Right cardiac atrium (tissue), 5 donors: ENCODE measurements at regions not wholly inside any gene's neighbourhood (a gene's known extent, or its start where the extent isn't known, plus 50 kb on each side); places are given as distances from the start of the nearest gene placed in this dataset.
"Not testable (repeated sequence)": the region's sequence is repeated elsewhere in the genome, so short reads cannot be mapped to it uniquely, and the experiment has no call there.

Source experiments
- ATAC-seq, 2 donors: fragments of 200-7000 bp; cut with Tn5 transposase; one replicate each; pipeline versions ENCODE4 v1.8.0 to v1.9.1; 2020; ENCODE audit warnings: moderate library complexity in 2 of 2, mild to moderate bottlenecking in 1 of 2
- DNase-seq, 3 donors: peaks; one replicate each; pipeline ENCODE4 v3.0.0-alpha.2; 2020
- H3K27ac ChIP-seq: one replicate; pipeline ENCODE4 v1.5.1; 2013; ENCODE audit warnings: mild to moderate bottlenecking, low read length, control low read depth, moderate library complexity
- H3K27me3 ChIP-seq: one replicate; pipeline ENCODE4 v1.6.1; 2013; ENCODE audit not compliant: control insufficient read depth, insufficient read depth
- H3K4me1 ChIP-seq: one replicate; pipeline ENCODE4 v1.6.1; 2013; ENCODE audit warnings: low read length; ENCODE audit not compliant: control insufficient read depth, insufficient read depth
- H3K4me3 ChIP-seq: one replicate; pipeline ENCODE4 v1.5.1; 2013; ENCODE audit warnings: low read length, control low read depth
- H3K9me3 ChIP-seq: one replicate; pipeline ENCODE4 v1.6.1; 2013; ENCODE audit warnings: low read length; ENCODE audit not compliant: control insufficient read depth
- WGBS: extraction: QIAGEN DNeasy Blood & Tissue Kit; methylation state at CpG from one replicate; pipeline ENCODE4 v1.1.7; 2013; 5-methylcytosine and 5-hydroxymethylcytosine counted together
- intact Hi-C, 4 donors: fragments of 100-400 bp; cut with DNase I; formaldehyde crosslinking; loops; one replicate each; pipeline versions ENCODE4 v1.11.0 to v1.14.0; 2022 to 2023
- donor health status: healthy with polysubstance abuse.
- donor health status: DM: no; HTN: yes; CAD: no.
- donor health status: DM: no; HTN: no; CAD: no.
- donor health status: DM: no; HTN: yes; CAD: no; lungs with severe emphysema.
- donor health status: DM: yes; HTN: yes; CAD: no.

DNA sequence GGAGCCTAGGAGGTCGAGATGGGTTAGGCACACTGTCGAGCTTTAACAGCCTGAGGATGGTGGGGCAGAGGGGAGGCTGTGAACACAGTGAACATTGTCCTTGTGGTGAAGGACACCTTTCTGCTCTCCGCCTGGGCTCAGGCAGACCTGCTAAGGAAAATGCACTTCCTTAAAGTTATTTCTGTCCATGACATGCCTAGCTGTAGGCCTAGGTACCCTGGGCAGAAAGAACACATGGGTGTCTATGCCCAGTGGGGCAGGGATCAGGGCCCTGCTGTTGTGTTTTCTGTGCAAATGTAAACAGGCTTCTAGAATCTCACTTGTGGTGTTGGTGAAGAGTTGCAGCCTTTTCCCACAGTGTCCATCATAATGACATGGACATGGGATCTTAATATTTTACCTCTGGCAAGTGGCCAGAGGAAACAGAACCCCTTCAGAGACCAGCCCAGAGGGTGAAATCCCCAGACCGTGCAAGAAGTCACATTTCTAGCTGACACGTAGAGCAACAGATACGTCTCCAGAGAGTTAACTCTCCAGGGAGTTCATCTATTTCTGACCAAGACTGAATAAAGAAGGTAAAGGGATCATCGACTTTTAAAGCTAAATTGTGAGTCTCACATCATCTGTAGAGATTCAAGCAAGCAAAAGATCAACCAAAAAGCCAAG lies 79.2 kb downstream of the C9orf152 start:
- H3K4me3 ChIP-seq = no peak overlapping the region
- H3K9me3 ChIP-seq = no peaks in the 10 kb centered on the region
- ATAC-seq (no peak), DNase-seq (no peak)
- H3K27me3 ChIP-seq = no peaks in the 10 kb centered on the region
- H3K27ac ChIP-seq = peak overlapping the region; percentile 76
- WGBS = 42% methylated on average over 7 of the region's 7 CpGs
- intact Hi-C loops = loop anchor here in 1 of 4 donors (10.0 kb wide), 1 partner anchor 84 kb away; no protein-coding TSS in a partner anchor
- H3K4me1 ChIP-seq = peaks cover 31% of the 10 kb centered on the region

DNA sequence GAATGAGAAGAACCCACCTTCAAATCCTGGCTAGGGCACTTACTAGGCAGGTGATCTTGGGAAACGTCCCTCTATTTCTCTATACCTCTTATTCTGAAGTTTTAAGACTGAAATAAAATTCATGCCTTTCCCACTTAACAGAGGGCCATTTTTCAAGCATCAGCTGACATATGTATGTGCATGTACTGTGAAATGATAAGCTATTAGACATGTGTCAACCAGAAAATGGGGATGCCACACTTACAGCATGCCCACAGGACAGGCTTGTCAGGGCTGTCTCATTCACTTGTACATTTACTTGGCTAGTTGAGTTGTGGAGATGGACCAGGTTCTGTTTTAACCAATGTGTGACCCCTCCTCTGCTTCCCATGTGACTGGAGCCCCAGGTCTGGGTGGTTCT lies 78.5 kb downstream of the C9orf152 start:
- Histone ChIP-seq H3K4me1 (peaks cover 27% of the 10 kb centered on the region), H3K27ac (peak overlapping the region; percentile 36), H3K4me3 (no peak overlapping the region), H3K9me3 (no peaks in the 10 kb centered on the region), H3K27me3 (no peaks in the 10 kb centered on the region)
- ATAC-seq (no peak), DNase-seq (no peak)
- 56% methylated on average over 1 of the region's 1 CpG for WGBS
- intact Hi-C loops = loop anchor here in 1 of 4 donors (10.0 kb wide), 1 partner anchor 85 kb away; no protein-coding TSS in a partner anchor

DNA sequence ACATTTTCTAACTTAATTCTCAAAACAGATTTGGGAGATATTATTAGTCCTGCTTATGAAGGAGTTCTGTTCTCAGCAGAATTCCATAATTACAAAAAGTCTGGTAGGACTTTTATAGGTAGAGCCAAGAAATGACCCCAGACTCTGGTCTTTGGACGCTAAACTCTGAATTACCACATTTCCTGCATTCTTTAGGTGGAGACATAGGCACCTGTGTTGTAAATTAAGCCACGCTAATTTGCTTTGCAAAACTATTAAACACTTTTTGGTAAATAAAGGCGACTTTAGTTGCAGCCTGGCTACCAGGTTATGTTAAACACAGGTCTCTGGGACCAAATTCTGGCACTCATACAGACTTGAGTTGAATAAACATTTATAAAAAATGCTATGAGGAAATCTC lies 77.7 kb downstream of the C9orf152 start:
- Histone ChIP-seq H3K27ac (no peak overlapping the region), H3K4me3 (no peak overlapping the region), H3K9me3 (no peaks in the 10 kb centered on the region), H3K27me3 (no peaks in the 10 kb centered on the region), H3K4me1 (peaks cover 26% of the 10 kb centered on the region)
- DNase-seq = no peak
- intact Hi-C loops = no loop called here
- 85% methylated on average over 3 of the region's 3 CpGs for whole genome bisulfite sequencing
- no peak for ATAC-seq

DNA sequence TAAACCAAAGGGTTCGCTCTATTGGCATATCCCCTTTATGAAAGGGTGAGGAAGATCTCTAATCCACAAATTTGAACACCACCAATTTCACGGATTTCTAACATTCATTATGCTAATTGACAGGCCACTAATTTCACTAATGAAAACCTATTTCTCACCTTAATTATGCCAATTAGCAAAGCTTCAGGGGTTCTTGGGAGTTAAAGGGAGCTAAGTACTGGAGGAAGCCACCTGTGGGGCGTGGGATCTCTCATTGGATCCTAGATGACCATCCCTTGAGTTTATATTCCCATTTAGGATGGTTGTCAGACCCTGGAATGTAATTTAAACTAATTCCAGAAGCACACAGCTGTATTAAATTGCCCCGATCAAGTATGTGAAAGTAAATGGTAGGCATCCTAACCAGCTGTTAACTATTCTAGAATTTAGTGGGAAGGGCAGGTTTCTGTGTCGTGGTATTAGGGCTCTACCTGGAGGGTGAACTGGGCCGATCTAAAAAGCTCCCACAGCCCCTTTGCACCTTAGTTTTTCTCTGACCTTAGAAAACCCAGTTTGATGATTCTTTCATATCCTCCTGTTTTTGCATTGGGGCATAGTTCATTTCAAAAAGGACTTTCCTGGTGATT lies 77.1 kb downstream of the C9orf152 start:
- no peak for ATAC-seq
- Histone ChIP-seq H3K27me3 (no peaks in the 10 kb centered on the region), H3K27ac (no peak overlapping the region), H3K9me3 (no peaks in the 10 kb centered on the region), H3K4me1 (peaks cover 23% of the 10 kb centered on the region), H3K4me3 (no peak overlapping the region)
- WGBS = 92% methylated on average over 6 of the region's 6 CpGs
- no peak for DNase-seq
- intact Hi-C loops = no loop called here

DNA sequence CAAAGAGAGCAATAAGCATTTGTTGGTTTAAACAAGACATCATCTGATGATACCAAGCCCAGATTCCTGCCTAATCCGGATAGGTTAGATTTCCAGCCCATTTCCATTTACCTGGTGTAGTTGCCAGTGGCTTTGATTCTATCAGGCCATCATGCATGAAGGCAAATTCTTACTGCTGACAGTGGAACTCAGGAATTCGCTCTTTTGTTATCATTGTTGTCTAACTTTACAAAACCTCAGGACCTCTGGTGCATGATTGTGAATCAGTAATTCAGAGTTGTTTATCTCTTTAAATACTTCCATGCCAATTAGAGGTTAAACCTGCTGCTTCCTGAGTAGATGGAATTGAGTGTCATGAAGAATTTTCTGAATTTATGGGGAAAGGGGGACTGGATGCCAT lies 76.5 kb downstream of the C9orf152 start:
- intact Hi-C loops = no loop called here
- 72% methylated on average over 2 of the region's 2 CpGs for WGBS
- Histone ChIP-seq H3K27ac (no peak overlapping the region), H3K4me1 (peaks cover 21% of the 10 kb centered on the region), H3K27me3 (no peaks in the 10 kb centered on the region), H3K9me3 (no peaks in the 10 kb centered on the region), H3K4me3 (no peak overlapping the region)
- no peak for DNase-seq
- ATAC-seq = no peak

DNA sequence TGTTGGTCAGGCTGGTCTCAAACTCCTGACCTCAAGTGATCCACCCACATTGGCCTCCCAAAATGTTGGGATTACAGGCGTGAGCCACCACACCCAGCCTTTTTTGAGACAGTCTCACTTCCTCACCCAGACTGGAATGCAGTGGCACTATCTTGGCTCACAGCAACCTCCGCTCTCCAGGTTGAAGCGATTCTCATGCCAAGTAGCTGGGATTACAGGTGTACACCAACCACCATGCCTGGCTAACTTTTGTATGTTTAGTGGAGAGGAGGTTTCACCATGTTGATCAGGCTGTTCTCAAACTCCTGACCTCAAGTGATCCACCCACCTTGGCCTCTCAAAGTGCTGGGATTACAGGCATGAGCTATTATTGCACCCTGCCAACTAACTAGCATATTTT lies 75.4 kb downstream of the C9orf152 start:
- H3K4me3 ChIP-seq, H3K9me3 ChIP-seq, ATAC-seq, H3K27ac ChIP-seq, H3K27me3 ChIP-seq, intact Hi-C loops: not testable (repeated sequence)
- WGBS = 93% methylated on average over 3 of the region's 3 CpGs
- H3K4me1 ChIP-seq = peaks cover 22% of the 10 kb centered on the region
- peak in 1 of 3 donors; percentile 15 for DNase-seq

DNA sequence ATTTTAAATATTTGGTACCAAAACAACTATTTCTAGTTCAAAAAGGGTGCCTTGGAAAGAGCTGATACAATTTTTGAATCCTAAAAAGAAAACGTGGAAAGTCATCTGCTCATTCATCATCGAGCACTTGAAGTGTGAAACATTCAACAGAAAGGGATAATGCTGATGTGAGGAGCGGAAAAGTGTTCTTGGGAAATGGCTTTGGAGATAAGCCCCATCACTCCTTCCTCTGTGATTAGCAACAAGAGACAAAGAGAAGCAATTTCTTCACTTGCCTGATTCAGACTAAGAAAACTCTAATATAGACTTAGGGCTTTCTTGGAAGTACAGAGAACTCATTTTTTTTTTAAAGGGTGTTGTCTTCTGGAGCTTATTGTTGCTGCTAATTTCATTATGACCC lies 74.9 kb downstream of the C9orf152 start:
- Histone ChIP-seq H3K9me3 (no peaks in the 10 kb centered on the region), H3K4me1 (peaks cover 17% of the 10 kb centered on the region), H3K27me3 (no peaks in the 10 kb centered on the region), H3K4me3 (no peak overlapping the region), H3K27ac (no peak overlapping the region)
- intact Hi-C loops = no loop called here
- ATAC-seq (no peak), DNase-seq (no peak)
- 32% methylated on average over 3 of the region's 3 CpGs for WGBS

DNA sequence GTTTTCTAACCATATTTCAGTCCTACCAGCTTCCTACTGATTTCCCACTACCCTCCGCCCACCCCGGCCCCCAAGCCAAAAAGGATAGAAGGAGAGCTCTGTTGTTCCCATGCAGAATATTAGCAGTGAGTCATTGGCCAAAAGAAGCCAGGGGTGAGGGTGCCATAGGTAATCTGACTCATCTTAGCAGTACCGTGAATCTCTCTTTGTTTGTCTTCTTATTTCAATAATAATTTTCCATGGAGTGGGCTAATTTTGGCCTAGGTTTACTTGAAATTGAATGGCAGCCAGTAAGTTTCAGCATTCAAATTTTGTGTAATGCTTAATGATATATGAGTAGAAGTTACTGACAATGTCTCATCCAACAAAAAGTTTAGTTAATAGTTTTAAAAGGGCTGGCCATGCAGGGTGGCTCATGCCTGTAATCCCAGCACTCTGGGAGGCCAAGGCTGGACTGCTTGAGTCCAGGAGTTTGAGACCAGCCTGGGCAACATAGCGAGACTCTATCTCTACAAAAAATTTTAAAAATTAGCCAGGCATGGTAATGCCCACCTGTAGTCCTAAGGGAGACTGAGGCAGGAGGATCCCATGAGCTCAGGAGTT lies 74.2 kb downstream of the C9orf152 start:
- WGBS = 70% methylated on average over 4 of the region's 4 CpGs
- no peaks in the 10 kb centered on the region for H3K9me3 ChIP-seq
- peak in 1 of 3 donors; percentile 16 for DNase-seq
- no peaks in the 10 kb centered on the region for H3K27me3 ChIP-seq
- H3K4me1 ChIP-seq = peaks cover 19% of the 10 kb centered on the region
- ATAC-seq = no peak
- no peak overlapping the region for H3K27ac ChIP-seq
- intact Hi-C loops = no loop called here
- no peak overlapping the region for H3K4me3 ChIP-seq

DNA sequence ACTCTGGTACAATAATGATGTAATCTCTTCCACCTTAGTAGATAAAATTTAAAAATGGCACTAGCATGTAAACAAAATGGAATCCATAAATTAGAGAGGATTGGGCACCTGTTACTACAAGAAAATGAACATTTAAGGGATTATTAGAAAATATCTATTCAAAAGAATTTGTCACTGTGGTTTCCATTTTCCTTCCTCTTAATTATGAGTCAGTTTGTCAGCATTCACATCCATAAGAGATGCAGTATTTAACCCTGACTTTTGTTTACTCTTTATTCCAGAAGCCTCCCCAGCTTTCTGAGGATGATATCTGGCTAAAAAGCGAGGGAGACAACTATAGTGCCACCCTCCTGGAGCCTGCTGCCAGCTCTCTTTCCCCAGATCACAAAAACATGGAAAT lies 72.1 kb downstream of the C9orf152 start:
- Histone ChIP-seq H3K4me3 (no peak overlapping the region), H3K4me1 (peaks cover 20% of the 10 kb centered on the region), H3K27me3 (no peaks in the 10 kb centered on the region), H3K9me3 (no peaks in the 10 kb centered on the region), H3K27ac (no peak overlapping the region)
- no peak for DNase-seq
- 92% methylated on average over 1 of the region's 1 CpG for WGBS
- intact Hi-C loops = no loop called here
- ATAC-seq = no peak

DNA sequence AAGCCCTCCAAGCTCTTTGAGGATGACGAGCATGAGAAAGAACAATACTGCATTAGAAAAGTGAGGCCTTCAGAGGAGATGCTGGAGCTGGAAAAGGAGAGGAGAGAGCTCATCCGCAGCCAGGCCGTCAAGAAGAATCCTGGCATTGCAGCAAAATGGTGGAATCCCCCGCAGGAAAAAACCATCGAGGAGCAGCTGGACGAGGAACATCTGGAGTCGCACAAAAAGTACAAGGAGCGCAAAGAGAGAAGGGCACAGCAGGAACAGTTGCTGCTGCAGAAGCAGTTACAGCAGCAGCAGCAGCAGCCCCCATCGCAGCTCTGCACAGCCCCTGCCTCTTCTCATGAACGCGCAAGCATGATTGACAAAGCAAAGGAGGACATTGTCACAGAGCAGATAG lies 71.2 kb downstream of the C9orf152 start:
- no peak for ATAC-seq
- H3K27me3 ChIP-seq = no peaks in the 10 kb centered on the region

DNA sequence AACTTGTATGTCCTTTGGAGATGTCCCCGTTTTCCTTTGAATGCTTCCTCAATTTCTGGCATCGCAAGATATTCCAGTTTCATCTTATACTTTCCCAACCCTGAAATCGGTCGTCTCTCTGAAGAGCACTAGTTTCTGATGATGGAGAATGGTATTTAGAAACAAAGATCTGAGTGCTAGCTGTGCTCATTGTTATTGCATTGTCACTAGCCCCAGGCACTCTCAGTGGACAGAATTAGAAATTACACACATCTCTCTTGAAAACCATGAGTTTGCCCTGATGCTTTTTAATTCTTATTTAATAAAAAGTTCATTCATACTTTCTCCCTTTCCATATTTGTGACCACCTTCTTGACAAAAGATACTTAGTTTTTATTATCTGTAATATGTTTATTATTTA lies 67.7 kb downstream of the C9orf152 start:
- Histone ChIP-seq H3K27ac (no peak overlapping the region), H3K4me3 (no peak overlapping the region), H3K4me1 (peaks cover 28% of the 10 kb centered on the region), H3K27me3 (no peaks in the 10 kb centered on the region), H3K9me3 (no peaks in the 10 kb centered on the region)
- WGBS = 82% methylated on average over 4 of the region's 4 CpGs
- intact Hi-C loops = loop anchor here in 1 of 4 donors (10.0 kb wide), 1 partner anchor 85 kb away; no protein-coding TSS in a partner anchor
- no peak for DNase-seq
- ATAC-seq = no peak

More for the DNA sequence above, 71.2 kb downstream of the C9orf152 start:
- DNase-seq = peak in 1 of 3 donors; percentile 43
- Histone ChIP-seq H3K27ac (no peak overlapping the region), H3K9me3 (no peaks in the 10 kb centered on the region), H3K4me1 (peaks cover 22% of the 10 kb centered on the region), H3K4me3 (no peak overlapping the region)
- 57% methylated on average over 11 of the region's 11 CpGs for WGBS
- intact Hi-C loops = no loop called here
